ENCODE measurements at regions not wholly inside any gene's neighbourhood (a gene's known extent, or its start where the extent isn't known, plus 50 kb on each side); places are given as distances from the start of the nearest gene placed in this dataset.

- no peak overlapping the region for H3K4me3 ChIP-seq (ENCODE audit: low read depth, low read length)
- no peak for TF ChIP-seq CTCF (IDR thresholded peaks at IDR 0.05; ENCODE audit: insufficient read depth, low read length)
- no peak for DNase-seq (ENCODE audit: low read depth)
Measured at GRCh38 chr6:169851641-169852503, 100.5 kb downstream of the ERMARD start.

GRCh38 chr6:169850746-169851145 lies 99.3 kb downstream of the ERMARD start:
- no peak for TF ChIP-seq CTCF (IDR thresholded peaks at IDR 0.05; ENCODE audit: insufficient read depth, low read length)
- H3K4me3 ChIP-seq (ENCODE audit: low read depth, low read length) = no peak overlapping the region
- DNase-seq (ENCODE audit: low read depth) = no peak

GRCh38 chr6:169850154-169850553 lies 98.7 kb downstream of the ERMARD start:
- no peak for DNase-seq (ENCODE audit: low read depth)
- H3K4me3 ChIP-seq (ENCODE audit: low read depth, low read length) = no peak overlapping the region
- no peak for TF ChIP-seq CTCF (IDR thresholded peaks at IDR 0.05; ENCODE audit: insufficient read depth, low read length)

- TF ChIP-seq CTCF (IDR thresholded peaks at IDR 0.05; ENCODE audit: insufficient read depth, low read length) = no peak
- no peak for DNase-seq (ENCODE audit: low read depth)
- H3K4me3 ChIP-seq (ENCODE audit: low read depth, low read length) = no peak overlapping the region
Measured at GRCh38 chr6:169849396-169849795, 98.0 kb downstream of the ERMARD start.

GRCh38 chr6:169848946-169849345 lies 97.5 kb downstream of the ERMARD start:
- H3K4me3 ChIP-seq (ENCODE audit: low read depth, low read length) = no peak overlapping the region
- no peak for TF ChIP-seq CTCF (IDR thresholded peaks at IDR 0.05; ENCODE audit: insufficient read depth, low read length)
- DNase-seq (ENCODE audit: low read depth) = no peak

GRCh38 chr6:169847901-169848311 lies 96.5 kb downstream of the ERMARD start:
- DNase-seq (ENCODE audit: low read depth) = no peak
- TF ChIP-seq CTCF (IDR thresholded peaks at IDR 0.05; ENCODE audit: insufficient read depth, low read length) = no peak
- no peak overlapping the region for H3K4me3 ChIP-seq (ENCODE audit: low read depth, low read length)
